Fibroblast of skin of right biceps (primary cell): ENCODE measurements at regions not wholly inside any gene's neighbourhood (a gene's known extent, or its start where the extent isn't known, plus 50 kb on each side); places are given as distances from the start of the nearest gene placed in this dataset.

Experiments used
- DNase-seq: peaks from one replicate; pipeline ENCODE4 v3.0.0-alpha.2; 2013

DNA sequence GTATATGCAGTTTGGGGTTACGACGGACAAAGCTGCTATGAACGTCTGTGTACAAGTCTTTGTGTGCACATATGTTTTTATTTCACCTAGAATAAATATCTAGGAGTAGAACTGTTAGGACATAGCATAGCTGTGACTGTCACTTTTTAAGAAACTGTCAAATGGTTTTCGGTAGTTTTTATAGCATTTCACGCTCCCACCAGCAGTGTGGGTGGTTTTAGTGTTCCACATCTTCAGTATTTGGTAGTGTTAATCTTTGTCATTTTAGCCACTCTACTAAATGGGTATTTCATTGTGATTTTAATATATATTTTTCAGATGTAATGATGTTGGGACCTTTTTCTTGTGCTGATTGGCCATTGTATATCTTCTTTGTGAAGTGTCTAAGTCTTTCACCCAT is 109.1 kb upstream of the BCAT1 start:
- no peak for DNase-seq

DNA sequence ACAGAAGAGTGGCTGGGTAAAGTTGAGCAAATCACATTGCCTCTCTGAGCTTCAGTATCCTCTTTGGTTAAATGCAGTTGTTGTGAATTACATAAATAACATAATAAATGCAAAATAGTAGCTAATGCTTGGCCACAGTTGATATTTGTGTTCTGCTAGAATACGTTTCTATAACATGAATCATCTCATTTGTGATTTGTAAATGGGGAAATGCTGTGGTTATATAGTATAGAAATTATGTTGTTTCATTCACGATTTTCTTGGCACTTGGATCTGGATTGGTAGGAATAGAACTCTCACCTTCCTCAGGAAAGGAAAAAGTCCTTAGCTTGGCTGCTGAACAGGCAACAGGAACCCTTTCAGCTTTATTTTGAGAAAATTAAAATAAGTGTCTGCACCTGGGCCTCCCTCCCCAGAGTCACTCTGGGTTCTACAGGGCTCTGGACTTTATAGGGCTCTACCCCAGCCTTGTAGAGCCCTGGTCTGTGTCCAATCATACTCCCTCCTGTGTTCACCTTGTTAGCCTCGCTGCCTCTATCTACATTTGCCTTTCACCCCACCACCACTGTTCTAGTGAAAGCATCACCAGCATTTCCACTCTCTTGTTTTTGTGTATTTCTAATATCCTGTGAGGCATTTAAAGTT is 107.7 kb upstream of the BCAT1 start:
- DNase-seq = no peak

- DNase-seq = no peak
These were observed 107.1 kb upstream of the BCAT1 start for GRCh38 chr12:25056011-25056410.

DNA sequence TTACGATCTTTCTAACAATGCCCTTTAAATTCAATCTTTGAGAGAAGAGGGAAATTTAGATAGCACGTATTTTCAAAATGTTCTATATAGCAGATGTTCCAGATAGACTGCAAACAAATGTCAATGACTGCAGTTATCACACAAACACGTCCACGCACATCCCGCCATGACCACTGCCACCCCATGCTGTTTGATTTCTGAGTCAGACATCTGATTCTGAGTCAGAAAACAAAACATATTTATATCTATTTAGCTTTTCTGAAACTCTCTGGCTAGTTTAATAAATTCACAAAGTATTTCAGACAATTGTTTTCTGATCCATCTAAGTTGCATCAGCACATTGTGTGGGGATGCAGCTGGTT is 105.9 kb upstream of the BCAT1 start:
- DNase-seq = peak; percentile 4

- no peak for DNase-seq
These were observed 105.3 kb upstream of the BCAT1 start for GRCh38 chr12:25054076-25054782.

GRCh38 chr12:25052914-25053211 is 104.0 kb upstream of the BCAT1 start:
- no peak for DNase-seq

DNA sequence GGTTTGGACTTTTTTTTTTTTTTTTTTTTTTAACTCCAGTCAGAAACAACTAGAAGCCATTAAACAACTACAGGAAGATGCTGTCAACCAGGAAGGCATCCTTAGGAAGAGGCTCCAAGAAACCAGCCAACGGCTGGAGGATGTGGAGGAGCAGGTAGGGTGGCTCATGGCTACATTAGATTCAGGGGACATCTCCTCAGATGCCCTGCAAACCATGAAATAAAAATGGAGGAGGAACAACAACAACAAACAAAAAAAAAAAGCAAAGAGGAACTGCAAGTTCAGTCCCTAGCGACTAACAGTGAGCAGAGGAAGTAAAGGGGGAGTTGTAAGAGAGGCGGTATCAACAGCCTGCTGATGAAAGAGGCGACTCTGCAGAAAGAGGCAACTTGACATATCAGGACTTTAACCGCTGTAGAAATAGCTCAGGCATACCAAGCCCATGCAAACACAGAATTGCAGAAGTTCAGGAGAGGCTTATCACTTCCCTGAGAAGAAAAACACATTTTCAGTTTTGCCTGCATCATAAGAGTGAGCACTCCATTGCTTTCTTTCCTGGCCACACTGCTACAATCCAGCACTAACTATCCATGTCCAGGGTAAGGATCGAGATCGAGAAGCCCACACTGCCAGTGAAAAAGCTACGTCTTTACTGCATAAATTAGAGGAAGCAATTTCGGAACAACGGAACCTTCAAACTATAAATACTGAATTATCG is 103.5 kb upstream of the BCAT1 start:
- DNase-seq = no peak

- no peak for DNase-seq
These were observed 102.8 kb upstream of the BCAT1 start for GRCh38 chr12:25051656-25052195.

GRCh38 chr12:25051171-25051570 is 102.3 kb upstream of the BCAT1 start:
- DNase-seq = no peak

DNA sequence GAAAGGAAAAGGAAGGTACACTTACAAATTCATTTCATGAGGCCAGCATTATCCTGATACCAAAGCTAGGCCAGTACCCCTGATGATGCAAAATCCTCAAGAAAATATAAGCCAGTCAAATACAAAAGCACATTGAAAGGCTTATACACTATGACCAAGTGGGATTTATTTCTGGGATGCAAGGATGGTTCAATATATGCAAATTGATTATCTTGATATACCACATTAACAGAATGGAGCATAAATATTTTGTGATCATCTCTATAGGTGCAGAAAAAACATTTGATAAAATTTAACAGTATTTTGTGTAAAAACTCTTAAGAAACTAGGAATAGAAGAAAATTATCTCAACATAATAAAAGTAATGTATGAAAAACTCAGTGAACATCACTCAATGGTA is 97.0 kb upstream of the BCAT1 start:
- DNase-seq = no peak

DNA sequence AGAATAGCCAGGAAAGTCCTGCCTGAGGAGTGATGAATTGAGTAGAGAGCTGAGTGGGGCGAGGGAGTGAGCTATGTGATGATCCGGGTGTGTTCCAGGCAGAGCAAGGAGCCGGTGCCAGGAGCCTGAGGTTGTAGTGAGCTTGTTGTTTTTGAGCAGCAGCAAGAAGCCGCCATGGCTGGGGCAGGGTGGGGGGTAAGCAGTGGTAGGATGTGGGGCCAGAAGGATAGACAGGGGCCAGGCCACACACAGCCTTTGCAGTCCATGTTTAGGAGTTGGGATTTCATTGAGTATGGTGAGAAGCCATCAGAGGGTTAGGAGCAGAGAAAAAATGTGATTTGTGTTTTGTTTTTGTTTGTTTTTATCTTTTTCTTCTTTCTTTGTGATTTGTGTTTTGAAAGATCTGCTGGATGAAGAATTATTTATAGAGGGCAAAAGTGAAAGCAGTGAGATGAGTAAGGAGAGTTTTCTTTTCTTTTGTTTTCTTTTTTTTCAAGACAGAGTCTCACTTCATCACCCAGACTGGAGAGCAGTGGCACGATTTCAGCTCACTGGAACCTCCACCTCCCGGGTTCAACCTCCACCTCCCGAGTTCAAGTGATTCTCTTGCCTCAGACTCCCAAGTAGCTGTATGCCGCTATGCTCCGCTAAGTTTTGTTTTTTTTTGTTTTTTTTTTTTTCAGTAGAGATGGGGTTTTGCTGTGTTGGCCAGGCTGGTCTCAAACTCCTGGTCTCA is 92.3 kb upstream of the BCAT1 start:
- DNase-seq = no peak

- DNase-seq = no peak
These were observed 91.7 kb upstream of the BCAT1 start for GRCh38 chr12:25040593-25040992.

DNA sequence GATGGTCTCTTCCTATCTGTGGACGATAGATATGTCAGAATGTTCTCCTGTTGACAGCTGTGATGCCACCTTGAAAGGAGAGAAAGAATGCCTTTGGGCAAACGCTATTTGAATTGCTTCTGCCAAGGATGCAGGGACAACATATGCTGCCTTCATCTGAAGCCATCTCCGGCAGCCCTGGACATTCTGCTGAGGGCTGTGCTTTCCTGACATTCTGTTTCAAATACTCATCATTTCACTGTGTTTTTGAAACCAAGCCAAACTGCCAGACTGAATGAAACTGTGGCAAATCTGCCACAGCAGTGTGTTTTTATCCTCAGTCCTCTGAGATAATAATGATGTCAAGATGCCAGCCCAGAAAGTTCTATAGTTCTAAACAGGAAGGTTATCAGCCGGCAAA is 85.8 kb upstream of the BCAT1 start:
- DNase-seq = no peak

GRCh38 chr12:25025951-25026490 is 77.1 kb upstream of the BCAT1 start:
- no peak for DNase-seq

- DNase-seq = no peak
These were observed 76.4 kb upstream of the BCAT1 start for GRCh38 chr12:25025260-25025659.

DNA sequence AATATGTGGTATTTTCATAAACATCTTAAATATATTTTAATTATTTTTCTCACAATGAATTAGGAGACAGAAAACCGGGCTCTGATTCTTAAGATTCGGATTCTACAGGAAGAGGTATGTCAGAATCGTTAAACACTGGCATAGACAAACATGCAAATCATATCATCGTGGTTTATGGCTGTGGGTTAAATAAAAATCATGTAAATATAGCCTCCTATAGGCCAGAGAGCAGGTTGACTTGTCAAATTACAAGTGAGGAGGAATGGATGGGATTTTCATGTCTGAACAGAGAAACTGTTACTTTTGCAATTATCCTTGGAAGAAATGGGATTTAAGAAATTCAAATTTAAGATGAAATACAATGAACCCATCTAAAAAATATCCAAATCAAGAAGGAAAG is 74.9 kb upstream of the BCAT1 start:
- no peak for DNase-seq

GRCh38 chr12:25020621-25021243 is 71.8 kb upstream of the BCAT1 start:
- DNase-seq = no peak

GRCh38 chr12:25018146-25018545 is 69.2 kb upstream of the BCAT1 start:
- no peak for DNase-seq

DNA sequence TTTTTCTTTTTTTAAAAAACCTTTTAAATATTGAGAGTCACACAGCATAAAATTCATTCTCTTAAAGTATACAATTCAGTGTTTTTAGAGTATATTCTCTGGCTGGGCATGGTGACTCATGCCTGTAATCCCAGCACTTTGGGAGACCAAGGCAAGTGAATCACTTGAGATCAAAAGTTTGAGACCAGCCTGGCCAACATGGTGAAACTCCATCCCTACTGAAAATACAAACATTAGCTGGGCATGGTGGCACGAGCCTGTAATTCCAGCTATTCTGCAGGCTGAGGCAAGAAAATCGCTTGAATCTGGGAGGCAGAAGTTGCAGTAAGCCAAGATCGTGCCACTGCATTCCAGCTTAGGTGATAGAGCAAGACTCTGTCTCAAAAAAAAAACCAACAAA is 68.4 kb upstream of the BCAT1 start:
- DNase-seq = peak; percentile 3

GRCh38 chr12:25014961-25015360 is 66.1 kb upstream of the BCAT1 start:
- DNase-seq = peak; percentile 23

- no peak for DNase-seq
These were observed 64.2 kb upstream of the BCAT1 start for GRCh38 chr12:25013061-25013460.

GRCh38 chr12:25009496-25010092 is 60.7 kb upstream of the BCAT1 start:
- no peak for DNase-seq
